K562 (cell line): ENCODE measurements at regions not wholly inside any gene's neighbourhood (a gene's known extent, or its start where the extent isn't known, plus 50 kb on each side); places are given as distances from the start of the nearest gene placed in this dataset.

Experiments
- ATAC-seq: fragments of 200-7000 bp; cut with Tn5 transposase; 3 replicates; pipeline ENCODE4 v1.9.1; 2020; ENCODE audit warnings: moderate library complexity
- BruUV-seq: library from RNA; stranded (reverse); fragments of 400-500 nt; replicated peaks from 2 replicates; lab custom pipeline; 2021; lab: Mats Ljungman, UMichigan
- CTCF ChIA-PET: fragments of 300-600 bp; formaldehyde crosslinking; extraction: SDS; loops from one replicate; lab custom pipeline; 2021; ENCODE audit warnings: low intra/inter-chr PET ratio; lab: Yijun Ruan, JAX
- POLR2A ChIA-PET: fragments of 300-600, 350-650 bp; sonication (Branson Sonifier 250); formaldehyde crosslinking; extraction: SDS; loops from one replicate; lab custom pipeline; 2021; ENCODE audit warnings: antibody characterized with exemption, inconsistent platforms; lab: Yijun Ruan, JAX
- DNase-seq, 4 experiments: peaks; one replicate each; pipeline versions ENCODE4 v3.0.0 to v3.0.0-alpha.2; 2011 to 2018; ENCODE audit warnings: low spot score in 3 of 4, mixed read lengths in 3 of 4; ENCODE audit errors: extremely low read depth in 1 of 4
- FAIRE-seq: peaks from 2 replicates; lab custom pipeline; 2011; peaks lifted over from hg19 to GRCh38; lab: Jason Lieb, UNC
- H2AFZ ChIP-seq: 2 replicates; pipeline ENCODE4 v1.6.0; 2011; ENCODE audit warnings: low read depth, low read length, control low read depth, inconsistent platforms
- H3K27ac ChIP-seq: fragments of 200-600 bp; 3 replicates; pipeline ENCODE4 v1.8.0; 2011; ENCODE audit warnings: low read depth, mild to moderate bottlenecking, control low read depth, inconsistent platforms, low read length, moderate library complexity, mixed read lengths; ENCODE audit errors: extremely low read depth
- H3K27me3 ChIP-seq, 2 experiments: fragments of 300-600 bp in 1 of 2; 2 replicates in 1 of 2; 3 replicates in 1 of 2; pipeline versions ENCODE4 v1.6.0 to v1.8.0; 2011; ENCODE audit warnings: inconsistent platforms in 2 of 2, low read length in 2 of 2, mild to moderate bottlenecking in 1 of 2, mixed read lengths in 1 of 2, moderate library complexity in 1 of 2; ENCODE audit not compliant: control insufficient read depth in 2 of 2, insufficient read depth in 2 of 2
- H3K36me3 ChIP-seq: fragments of 300-600 bp; 3 replicates; pipeline ENCODE4 v1.8.0; 2011; ENCODE audit warnings: mild to moderate bottlenecking, low read length, inconsistent platforms; ENCODE audit not compliant: control insufficient read depth, insufficient read depth
- H3K4me1 ChIP-seq, 2 experiments: fragments of 200-600 bp in 1 of 2; replicated peaks in 1 of 2; 2 replicates in 1 of 2; 3 replicates in 1 of 2; pipeline versions ENCODE4 v1.5.1 to v1.8.0; 2011; ENCODE audit warnings: inconsistent platforms in 2 of 2, low read length in 2 of 2, mild to moderate bottlenecking in 1 of 2, mixed read lengths in 1 of 2, moderate library complexity in 1 of 2; ENCODE audit not compliant: control insufficient read depth in 2 of 2, insufficient read depth in 2 of 2
- H3K4me2 ChIP-seq: 2 replicates; pipeline ENCODE4 v1.6.1; 2011; ENCODE audit warnings: low read length, control low read depth, inconsistent platforms, mixed read lengths; ENCODE audit not compliant: insufficient read depth
- H3K4me3 ChIP-seq: fragments of 200-600 bp; sonication (generic), shearing (Covaris generic); 2 replicates; pipeline ENCODE4 v1.5.1; 2016; ENCODE audit warnings: control low read depth, inconsistent platforms
- H3K79me2 ChIP-seq: fragments of 200-600 bp; 3 replicates; pipeline ENCODE4 v1.8.0; 2011; ENCODE audit warnings: low read length, inconsistent platforms; ENCODE audit not compliant: control insufficient read depth, insufficient read depth
- H3K9ac ChIP-seq, 2 experiments: 2 replicates each; pipeline versions ENCODE4 v1.6.0 to v1.6.1; 2011; ENCODE audit warnings: low read depth in 2 of 2, low read length in 2 of 2, control low read depth in 1 of 2, inconsistent platforms in 1 of 2, mild to moderate bottlenecking in 1 of 2, mixed read lengths in 1 of 2; ENCODE audit not compliant: insufficient read depth in 1 of 2
- H3K9me1 ChIP-seq: one replicate; pipeline ENCODE4 v1.6.0; 2011; ENCODE audit warnings: inconsistent platforms, mild to moderate bottlenecking, low read length, moderate library complexity; ENCODE audit not compliant: control insufficient read depth, insufficient read depth
- H3K9me3 ChIP-seq: replicated peaks from 2 replicates; pipeline ENCODE4 v1.5.1; 2011; ENCODE audit warnings: low read depth, low read length, inconsistent platforms; ENCODE audit not compliant: control insufficient read depth, insufficient read depth
- H4K20me1 ChIP-seq: replicated peaks from 2 replicates; pipeline ENCODE4 v1.6.1; 2011; ENCODE audit warnings: low read length, inconsistent platforms, mixed read lengths; ENCODE audit not compliant: control insufficient read depth, insufficient read depth
- DPF2 ChIP-seq: fragments of 450-650 bp; IDR thresholded peaks from 2 replicates; pipeline ENCODE4 v1.6.1; 2016
- E2F3 ChIP-seq: fragments of 250-450 bp; sonication (Bioruptor Pico); IDR thresholded peaks from 2 replicates; pipeline ENCODE4 v1.4.0; 2020; ENCODE audit warnings: mild to moderate bottlenecking
- HMG20B ChIP-seq: fragments of 250-450 bp; sonication (Bioruptor Pico); IDR thresholded peaks from 2 replicates; pipeline ENCODE4 v1.5.0; 2021; ENCODE audit warnings: mild to moderate bottlenecking
- PCBP1 ChIP-seq: fragments of 200-400 bp; formaldehyde crosslinking; IDR thresholded peaks from 2 replicates; pipeline ENCODE4 v1.6.1; 2018; ENCODE audit warnings: mild to moderate bottlenecking, low read depth, low read length; ENCODE audit not compliant: poor library complexity, severe bottlenecking
- SOX6 ChIP-seq: fragments of 450-650 bp; IDR thresholded peaks from 2 replicates; pipeline ENCODE4 v1.6.1; 2014; ENCODE audit warnings: mild to moderate bottlenecking
- TCF7 ChIP-seq: sonication (generic); IDR thresholded peaks from 2 replicates; pipeline ENCODE4 v1.6.1; 2016; ENCODE audit warnings: antibody characterized with exemption, borderline replicate concordance
- ZBED1 ChIP-seq: IDR thresholded peaks from 2 replicates; pipeline ENCODE4 v1.6.1; 2014
- ZBTB40 ChIP-seq, 2 experiments: fragments of 450-650 bp in 1 of 2; sonication (generic) in 1 of 2; formaldehyde crosslinking in 1 of 2; IDR thresholded peaks; 2 replicates each; pipeline versions ENCODE4 v1.7.1 to v1.9.0; 2016 to 2022; ENCODE audit warnings: inconsistent platforms in 1 of 2, mild to moderate bottlenecking in 1 of 2, missing genetic modification reagents in 1 of 2
- ZNF436 ChIP-seq: fragments of 250-450, 450-650 bp; sonication (Bioruptor Pico); formaldehyde crosslinking; IDR thresholded peaks from 2 replicates; pipeline ENCODE4 v1.7.0; 2020; ENCODE audit warnings: mild to moderate bottlenecking
- ZNF655 ChIP-seq: fragments of 250-450 bp; sonication (Bioruptor Pico); IDR thresholded peaks from 2 replicates; pipeline ENCODE4 v1.5.0; 2021
- ZNF780A ChIP-seq: fragments of 250-450 bp; sonication (Bioruptor Pico); IDR thresholded peaks from 2 replicates; pipeline ENCODE4 v1.5.0; 2021; ENCODE audit warnings: mild to moderate bottlenecking
- WGBS: fragments of 100-300 bp; shearing (Covaris generic); methylation state at CpG from one replicate; pipeline ENCODE4 v1.1.6; 2016; ENCODE audit warnings: low coverage, mixed read lengths; ENCODE audit not compliant: insufficient coverage; ENCODE audit errors: missing lambda C conversion rate; 5-methylcytosine and 5-hydroxymethylcytosine counted together
- in situ Hi-C: fragments of 300-500 bp; cut with MboI; formaldehyde crosslinking; loops from 4 replicates; pipeline ENCODE4 v1.15.0; 2018; ENCODE audit warnings: inconsistent platforms, mixed read lengths
- intact Hi-C: fragments of 100-400 bp; cut with micrococcal nuclease; formaldehyde crosslinking; loops from 2 replicates; pipeline ENCODE4 v1.14.2; 2022
- TF ChIP-seq, protein P1 (sequence below): IDR thresholded peaks from 2 replicates; pipeline ENCODE4 v1.6.1; 2012; ENCODE audit warnings: low read depth, low read length, improper control_type of control experiment, borderline replicate concordance

- TF ChIP-seq PCBP1 (no peak), E2F3 (no peak), ZNF780A (CRISPR knock-in tag) (no peak), SOX6 (no peak), ZNF436 (CRISPR knock-in tag) (no peak)
- TF ChIP-seq, protein P1, sequence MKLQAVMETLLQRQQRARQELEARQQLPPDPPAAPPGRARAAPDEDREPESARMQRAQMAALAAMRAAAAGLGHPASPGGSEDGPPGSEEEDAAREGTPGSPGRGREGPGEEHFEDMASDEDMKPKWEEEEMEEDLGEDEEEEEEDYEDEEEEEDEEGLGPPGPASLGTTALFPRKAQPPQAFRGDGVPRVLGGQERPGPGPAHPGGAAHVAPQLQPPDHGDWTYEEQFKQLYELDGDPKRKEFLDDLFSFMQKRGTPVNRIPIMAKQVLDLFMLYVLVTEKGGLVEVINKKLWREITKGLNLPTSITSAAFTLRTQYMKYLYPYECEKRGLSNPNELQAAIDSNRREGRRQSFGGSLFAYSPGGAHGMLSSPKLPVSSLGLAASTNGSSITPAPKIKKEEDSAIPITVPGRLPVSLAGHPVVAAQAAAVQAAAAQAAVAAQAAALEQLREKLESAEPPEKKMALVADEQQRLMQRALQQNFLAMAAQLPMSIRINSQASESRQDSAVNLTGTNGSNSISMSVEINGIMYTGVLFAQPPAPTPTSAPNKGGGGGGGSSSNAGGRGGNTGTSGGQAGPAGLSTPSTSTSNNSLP: no peak
These were observed 140.4 kb downstream of the HDGFL1 start (continued) for GRCh38 chr6:22709803-22710202.

DNA sequence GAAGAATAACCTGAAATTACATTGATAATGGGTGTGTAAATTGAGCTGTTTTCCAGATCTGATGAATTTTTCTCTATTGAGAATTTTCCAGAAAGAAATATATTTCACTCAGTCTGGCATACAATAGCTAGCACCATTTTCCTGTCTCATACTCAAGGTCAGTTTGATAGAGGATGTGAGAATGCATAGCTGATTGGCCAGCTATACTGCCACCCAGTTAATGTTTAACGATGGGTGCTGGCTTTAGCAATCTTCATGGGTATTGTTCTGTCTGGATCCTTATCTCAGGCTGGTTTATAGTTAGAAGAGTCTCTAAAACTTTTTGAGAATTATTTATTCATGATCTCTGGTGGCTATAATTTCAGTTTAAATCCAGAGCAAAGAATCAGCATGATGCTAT is 147.4 kb downstream of the HDGFL1 start:
- no peak overlapping the region for H3K4me2 ChIP-seq
- in situ Hi-C loops (no loop called here), intact Hi-C loops (no loop called here)
- H3K9me1 ChIP-seq: no peaks in the 10 kb centered on the region
- WGBS: 7% methylated on average over 1 of the region's 1 CpG
- no peak overlapping the region for H3K4me3 ChIP-seq
- BruUV-seq: no TSS peak
- H3K9ac ChIP-seq: no peak overlapping the region
- ChIA-PET CTCF (no interaction called here), POLR2A (no interaction called here)
- no peaks in the 10 kb centered on the region for H3K27me3 ChIP-seq
- no peak overlapping the region for H3K27ac ChIP-seq
- no peaks in the 10 kb centered on the region for H3K9me3 ChIP-seq
- no peak overlapping the region for H2AFZ ChIP-seq
- no peak for ATAC-seq
- H3K79me2 ChIP-seq: no peaks in the 10 kb centered on the region
- no peaks in the 10 kb centered on the region for H3K36me3 ChIP-seq
- FAIRE-seq: no peak
- no peaks in the 10 kb centered on the region for H3K4me1 ChIP-seq
- H4K20me1 ChIP-seq: no peaks in the 10 kb centered on the region
- DNase-seq: no peak
- TF ChIP-seq TCF7 (no peak), DPF2 (no peak), HMG20B (CRISPR knock-in tag) (no peak), ZBTB40 (IDR thresholded peaks at IDR 0.05) (no peak), ZBTB40 (CRISPR knock-in tag; IDR thresholded peaks at IDR 0.05) (no peak), ZNF655 (CRISPR knock-in tag) (no peak), ZBED1 (no peak)
